ENCODE measurements at regions not wholly inside any gene's neighbourhood (a gene's known extent, or its start where the extent isn't known, plus 50 kb on each side); places are given as distances from the start of the nearest gene placed in this dataset.
A peak's percentile ranks its signal among the peaks of the same experiment; 100 is the strongest.
"Not testable (repeated sequence)": the region's sequence is repeated elsewhere in the genome, so short reads cannot be mapped to it uniquely, and the experiment has no call there.

DNA sequence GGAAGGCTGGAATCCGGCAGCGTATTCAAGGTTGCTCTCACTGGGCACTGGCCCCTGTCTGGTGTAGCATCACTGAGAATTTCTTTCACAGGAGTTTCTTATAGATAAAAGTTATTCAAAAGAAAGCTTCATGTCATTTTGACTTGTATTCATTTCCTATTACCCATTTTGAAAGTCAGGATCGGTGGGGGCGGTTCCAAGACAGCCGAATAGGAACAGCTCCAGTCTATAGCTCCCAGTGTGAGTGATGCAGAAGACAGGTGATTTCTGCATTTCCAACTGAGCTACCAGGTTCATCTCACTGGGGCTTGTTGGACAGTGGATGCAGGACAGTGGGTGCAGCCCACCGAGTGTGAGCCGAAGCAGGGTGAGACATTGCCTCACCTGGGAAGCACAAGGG is 51.5 kb upstream of the CDC42EP3 start:
- H3K9me3 ChIP-seq; DNase-seq; H3K4me3 ChIP-seq; H3K36me3 ChIP-seq; intact Hi-C loops (cut with DNase I; ENCODE audit: low total_unique reads); H3K27me3 ChIP-seq; H3K27ac ChIP-seq: not testable (repeated sequence)
- peaks cover 0 to 15% (median 9%) of the 10 kb centered on the region in 4 donors for H3K4me1 ChIP-seq

DNA sequence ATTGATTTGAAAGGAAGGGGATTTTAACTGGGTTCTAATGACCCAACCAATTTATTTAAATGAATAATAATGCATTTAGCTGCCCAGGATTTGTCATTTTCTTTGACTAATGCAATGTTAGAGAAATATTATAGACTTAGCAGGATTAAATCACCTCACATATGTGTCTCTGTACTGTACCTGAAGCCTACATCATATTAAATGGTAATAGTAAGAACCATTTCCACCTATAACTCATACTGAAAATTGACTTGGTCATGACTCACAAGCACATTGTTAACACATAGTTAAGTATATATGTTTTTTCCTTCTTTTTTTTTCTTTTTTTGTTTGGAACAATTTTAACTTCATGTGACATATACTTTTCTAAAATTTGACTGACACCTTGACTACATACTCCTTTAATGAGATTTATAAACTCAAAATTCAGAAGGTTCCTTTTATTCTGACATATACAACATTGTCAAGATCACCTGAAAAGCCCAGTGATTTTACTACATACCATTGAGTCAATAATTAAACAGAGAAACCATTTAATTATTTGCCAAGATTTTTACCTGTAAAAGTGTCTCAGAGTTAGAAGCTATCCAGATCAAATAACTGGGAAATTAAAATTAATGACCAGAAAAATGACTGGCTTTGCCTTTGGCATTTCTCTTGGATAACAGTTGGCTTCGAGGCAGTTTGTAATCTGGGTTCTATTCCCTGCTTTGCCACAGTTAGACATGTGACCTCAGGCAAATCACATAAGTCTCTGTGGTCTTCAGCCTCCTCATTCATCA is 58.8 kb upstream of the CDC42EP3 start:
- no peak for DNase-seq
- no peaks in the 10 kb centered on the region for H3K9me3 ChIP-seq
- peaks cover 0 to 39% (median 2%) of the 10 kb centered on the region in 4 donors for H3K4me1 ChIP-seq
- H3K27me3 ChIP-seq: no peaks in the 10 kb centered on the region
- H3K36me3 ChIP-seq: no peaks in the 10 kb centered on the region
- H3K4me3 ChIP-seq: no peak overlapping the region
- no peak overlapping the region for H3K27ac ChIP-seq
- TF ChIP-seq, protein P1, sequence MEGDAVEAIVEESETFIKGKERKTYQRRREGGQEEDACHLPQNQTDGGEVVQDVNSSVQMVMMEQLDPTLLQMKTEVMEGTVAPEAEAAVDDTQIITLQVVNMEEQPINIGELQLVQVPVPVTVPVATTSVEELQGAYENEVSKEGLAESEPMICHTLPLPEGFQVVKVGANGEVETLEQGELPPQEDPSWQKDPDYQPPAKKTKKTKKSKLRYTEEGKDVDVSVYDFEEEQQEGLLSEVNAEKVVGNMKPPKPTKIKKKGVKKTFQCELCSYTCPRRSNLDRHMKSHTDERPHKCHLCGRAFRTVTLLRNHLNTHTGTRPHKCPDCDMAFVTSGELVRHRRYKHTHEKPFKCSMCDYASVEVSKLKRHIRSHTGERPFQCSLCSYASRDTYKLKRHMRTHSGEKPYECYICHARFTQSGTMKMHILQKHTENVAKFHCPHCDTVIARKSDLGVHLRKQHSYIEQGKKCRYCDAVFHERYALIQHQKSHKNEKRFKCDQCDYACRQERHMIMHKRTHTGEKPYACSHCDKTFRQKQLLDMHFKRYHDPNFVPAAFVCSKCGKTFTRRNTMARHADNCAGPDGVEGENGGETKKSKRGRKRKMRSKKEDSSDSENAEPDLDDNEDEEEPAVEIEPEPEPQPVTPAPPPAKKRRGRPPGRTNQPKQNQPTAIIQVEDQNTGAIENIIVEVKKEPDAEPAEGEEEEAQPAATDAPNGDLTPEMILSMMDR (IDR thresholded peaks at IDR 0.05): no peak
- intact Hi-C loops (cut with DNase I; ENCODE audit: low total_unique reads): loop anchor here (10.0 kb wide), 1 partner anchor 65 kb away; no protein-coding TSS in a partner anchor

DNA sequence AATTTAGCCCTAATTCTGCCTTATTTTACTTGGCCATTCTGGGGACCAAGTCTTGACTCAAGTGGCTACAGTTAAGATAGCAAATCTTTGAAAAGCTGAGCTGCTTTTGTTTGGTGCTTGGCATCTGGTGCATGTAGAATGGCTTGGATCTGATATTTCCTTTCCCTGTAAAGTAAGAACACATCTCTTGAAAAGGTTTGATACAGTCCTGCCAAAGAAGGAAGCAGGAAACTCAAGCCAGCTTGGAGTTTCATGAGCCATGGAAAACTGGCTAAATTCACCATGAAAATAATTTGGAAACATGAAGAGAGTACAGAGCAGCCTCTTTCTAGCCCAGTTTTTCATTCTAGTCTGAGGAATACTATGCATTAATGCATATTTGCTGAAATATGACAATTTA is 61.0 kb upstream of the CDC42EP3 start:
- not testable (repeated sequence) for H3K9me3 ChIP-seq, H3K27me3 ChIP-seq, H3K36me3 ChIP-seq, DNase-seq, H3K4me3 ChIP-seq
- Histone ChIP-seq H3K27ac (peak overlapping the region in 1 of 2 donors; percentile 54), H3K4me1 (peaks cover 0 to 50% (median 4%) of the 10 kb centered on the region in 4 donors)
- intact Hi-C loops (cut with DNase I; ENCODE audit: low total_unique reads): loop anchor here (10.0 kb wide), 1 partner anchor 62 kb away; no protein-coding TSS in a partner anchor

DNA sequence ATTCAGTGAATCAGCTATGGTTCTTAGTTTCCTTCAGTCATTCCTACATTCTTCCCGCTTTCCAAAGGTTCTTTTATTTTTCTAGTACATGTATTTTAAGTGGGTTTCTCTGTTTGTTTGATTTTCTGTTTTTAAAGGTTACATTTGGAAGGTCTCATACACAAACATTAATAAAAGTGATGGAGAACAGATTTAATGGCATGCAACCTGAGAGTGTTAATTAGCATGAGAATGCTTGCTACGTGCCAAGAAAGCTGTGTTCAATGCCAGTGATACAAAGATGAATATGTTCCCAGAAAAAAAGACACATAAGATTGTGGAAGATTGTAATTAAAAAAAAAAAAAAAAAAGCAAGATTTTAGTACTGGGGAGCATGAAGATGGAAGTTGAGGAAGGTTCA is 61.8 kb upstream of the CDC42EP3 start:
- DNase-seq: no peak
- Histone ChIP-seq H3K4me3 (no peak overlapping the region), H3K27ac (peak overlapping the region in 1 of 2 donors; percentile 72), H3K36me3 (no peaks in the 10 kb centered on the region), H3K27me3 (no peaks in the 10 kb centered on the region), H3K9me3 (no peaks in the 10 kb centered on the region), H3K4me1 (peaks cover 0 to 50% (median 4%) of the 10 kb centered on the region in 4 donors)
- TF ChIP-seq, protein P1 (IDR thresholded peaks at IDR 0.05): no peak
- intact Hi-C loops (cut with DNase I; ENCODE audit: low total_unique reads): loop anchor here (10.0 kb wide), 1 partner anchor 62 kb away; no protein-coding TSS in a partner anchor

DNA sequence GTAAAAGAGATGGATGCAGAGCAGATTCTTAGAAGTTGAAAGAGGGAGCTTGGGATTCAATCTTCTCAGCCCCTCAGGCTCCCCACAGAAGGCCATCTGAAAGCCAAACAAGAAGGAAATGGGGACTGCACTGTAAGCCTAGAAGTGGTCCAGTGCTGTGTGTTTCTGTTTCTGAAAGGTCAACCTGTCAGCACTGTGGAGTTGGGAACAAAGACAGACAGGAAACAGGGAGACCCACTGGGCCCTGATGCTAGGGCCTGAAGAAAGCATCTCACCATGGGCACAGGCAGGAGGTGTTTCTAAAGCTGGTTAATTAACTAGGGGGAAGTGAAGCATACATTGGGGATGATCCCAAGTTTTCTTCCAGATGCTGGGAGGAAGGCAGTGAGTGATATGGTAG is 62.5 kb upstream of the CDC42EP3 start:
- H3K4me3 ChIP-seq, DNase-seq, H3K36me3 ChIP-seq, H3K9me3 ChIP-seq, H3K27me3 ChIP-seq: not testable (repeated sequence)
- intact Hi-C loops (cut with DNase I; ENCODE audit: low total_unique reads): loop anchor here (10.0 kb wide), 1 partner anchor 61 kb away; no protein-coding TSS in a partner anchor
- Histone ChIP-seq H3K4me1 (peaks cover 0 to 50% (median 4%) of the 10 kb centered on the region in 4 donors), H3K27ac (peak overlapping the region; percentile 52 to 72)

DNA sequence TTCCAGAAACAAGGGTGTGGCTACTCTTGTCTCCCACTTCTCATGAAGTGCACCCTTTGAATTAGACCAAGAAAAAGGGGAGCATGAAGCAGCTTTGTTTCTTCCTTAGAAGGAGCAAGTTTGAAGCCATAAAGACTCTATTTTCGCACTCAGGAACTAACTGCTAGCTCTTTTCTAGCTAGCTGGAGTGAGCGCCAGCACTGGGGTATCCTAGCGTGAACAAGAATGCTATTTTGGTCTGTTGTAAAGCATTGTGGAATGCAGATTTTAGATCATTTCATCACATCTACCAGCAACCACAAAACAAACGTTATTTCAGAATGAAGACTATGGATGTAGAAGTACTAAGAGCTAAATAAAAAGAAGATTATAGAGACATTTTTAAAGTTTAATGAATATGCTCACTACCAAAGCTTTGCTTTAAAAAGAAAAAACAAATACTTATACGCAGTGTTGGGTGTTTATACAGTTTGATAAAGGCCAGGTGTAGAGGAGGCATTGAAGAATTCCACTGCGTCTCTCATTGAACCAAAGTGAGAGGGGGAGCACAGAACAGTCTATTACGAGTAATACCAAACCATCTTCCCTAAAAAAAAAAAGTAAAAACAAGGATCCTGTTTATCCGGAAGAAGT is 63.6 kb upstream of the CDC42EP3 start:
- Histone ChIP-seq H3K4me1 (peaks cover 0 to 50% (median 4%) of the 10 kb centered on the region in 4 donors), H3K27ac (peak overlapping the region; percentile 52 to 72)
- not testable (repeated sequence) for DNase-seq, H3K27me3 ChIP-seq, H3K9me3 ChIP-seq, H3K4me3 ChIP-seq, H3K36me3 ChIP-seq
- intact Hi-C loops (cut with DNase I; ENCODE audit: low total_unique reads): loop anchor here (10.0 kb wide), 1 partner anchor 60 kb away; no protein-coding TSS in a partner anchor

DNA sequence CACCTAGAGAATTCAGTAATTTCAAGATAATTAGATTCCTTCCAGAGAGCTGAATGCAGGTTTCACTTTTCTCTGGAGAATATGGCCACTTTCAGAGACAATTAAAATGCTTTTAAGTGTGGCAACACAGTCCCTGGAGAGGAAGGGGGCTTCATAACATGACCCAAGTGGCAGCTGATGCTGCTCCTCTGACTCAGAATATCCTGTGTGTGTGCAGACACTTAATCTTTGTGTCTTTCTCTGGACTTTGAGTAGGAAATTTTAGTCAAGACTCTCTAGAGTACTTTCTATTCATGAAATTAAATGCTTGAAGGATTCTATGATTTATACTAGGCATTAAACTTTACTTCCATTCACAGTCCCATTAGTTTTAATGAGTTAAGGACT is 64.1 kb upstream of the CDC42EP3 start:
- Histone ChIP-seq H3K27ac (peak overlapping the region; percentile 52 to 72), H3K4me1 (peaks cover 0 to 50% (median 4%) of the 10 kb centered on the region in 4 donors)
- not testable (repeated sequence) for H3K4me3 ChIP-seq, H3K9me3 ChIP-seq, H3K27me3 ChIP-seq, H3K36me3 ChIP-seq, DNase-seq
- intact Hi-C loops (cut with DNase I; ENCODE audit: low total_unique reads): loop anchor here (10.0 kb wide), 1 partner anchor 59 kb away; no protein-coding TSS in a partner anchor

DNA sequence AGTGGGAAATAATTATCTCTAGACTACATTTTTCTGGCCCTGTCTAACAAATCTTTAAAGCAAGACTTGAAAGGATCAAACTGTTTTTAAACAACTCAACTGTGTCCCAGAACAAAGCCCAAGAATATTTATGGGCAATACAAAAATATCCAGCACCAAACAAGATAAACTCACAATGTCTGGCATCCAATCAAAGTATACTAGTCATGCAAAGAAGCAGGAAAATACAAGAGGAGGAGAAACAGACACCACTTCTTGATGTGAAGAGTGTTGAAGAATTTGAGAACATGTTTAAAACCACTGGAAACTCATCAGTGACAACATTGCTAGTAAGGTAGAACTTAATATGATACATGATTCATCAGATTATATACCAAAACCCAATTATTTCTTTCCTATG is 66.1 kb upstream of the CDC42EP3 start:
- Histone ChIP-seq H3K4me3 (no peak overlapping the region), H3K36me3 (no peaks in the 10 kb centered on the region), H3K4me1 (peaks cover 0 to 45% (median 12%) of the 10 kb centered on the region in 4 donors), H3K27me3 (no peaks in the 10 kb centered on the region), H3K9me3 (no peaks in the 10 kb centered on the region), H3K27ac (peak overlapping the region in 1 of 2 donors; percentile 15)
- no peak for DNase-seq
- intact Hi-C loops (cut with DNase I; ENCODE audit: low total_unique reads): loop anchor here (10.0 kb wide), 1 partner anchor 57 kb away; no protein-coding TSS in a partner anchor
- TF ChIP-seq, protein P1 (IDR thresholded peaks at IDR 0.05): no peak
